K562 (cell line): ENCODE measurements at regions not wholly inside any gene's neighbourhood (a gene's known extent, or its start where the extent isn't known, plus 50 kb on each side); places are given as distances from the start of the nearest gene placed in this dataset.
A peak's percentile ranks its signal among the peaks of the same experiment; 100 is the strongest.

Experiments used
- ATAC-seq: fragments of 200-7000 bp; cut with Tn5 transposase; 3 replicates; pipeline ENCODE4 v1.9.1; 2020; ENCODE audit warnings: moderate library complexity
- BruUV-seq: library from RNA; stranded (reverse); fragments of 400-500 nt; replicated peaks from 2 replicates; lab custom pipeline; 2021; lab: Mats Ljungman, UMichigan
- CTCF ChIA-PET: fragments of 300-600 bp; formaldehyde crosslinking; extraction: SDS; loops from one replicate; lab custom pipeline; 2021; ENCODE audit warnings: low intra/inter-chr PET ratio; lab: Yijun Ruan, JAX
- POLR2A ChIA-PET: fragments of 300-600, 350-650 bp; sonication (Branson Sonifier 250); formaldehyde crosslinking; extraction: SDS; loops from one replicate; lab custom pipeline; 2021; ENCODE audit warnings: antibody characterized with exemption, inconsistent platforms; lab: Yijun Ruan, JAX
- DNase-seq, 4 experiments: peaks; one replicate each; pipeline versions ENCODE4 v3.0.0 to v3.0.0-alpha.2; 2011 to 2018; ENCODE audit warnings: low spot score in 3 of 4, mixed read lengths in 3 of 4; ENCODE audit errors: extremely low read depth in 1 of 4
- FAIRE-seq: peaks from 2 replicates; lab custom pipeline; 2011; peaks lifted over from hg19 to GRCh38; lab: Jason Lieb, UNC
- H2AFZ ChIP-seq: 2 replicates; pipeline ENCODE4 v1.6.0; 2011; ENCODE audit warnings: low read depth, low read length, control low read depth, inconsistent platforms
- H3K27ac ChIP-seq: fragments of 200-600 bp; 3 replicates; pipeline ENCODE4 v1.8.0; 2011; ENCODE audit warnings: low read depth, mild to moderate bottlenecking, control low read depth, inconsistent platforms, low read length, moderate library complexity, mixed read lengths; ENCODE audit errors: extremely low read depth
- H3K27me3 ChIP-seq, 2 experiments: fragments of 300-600 bp in 1 of 2; 2 replicates in 1 of 2; 3 replicates in 1 of 2; pipeline versions ENCODE4 v1.6.0 to v1.8.0; 2011; ENCODE audit warnings: inconsistent platforms in 2 of 2, low read length in 2 of 2, mild to moderate bottlenecking in 1 of 2, mixed read lengths in 1 of 2, moderate library complexity in 1 of 2; ENCODE audit not compliant: control insufficient read depth in 2 of 2, insufficient read depth in 2 of 2
- H3K36me3 ChIP-seq: fragments of 300-600 bp; 3 replicates; pipeline ENCODE4 v1.8.0; 2011; ENCODE audit warnings: mild to moderate bottlenecking, low read length, inconsistent platforms; ENCODE audit not compliant: control insufficient read depth, insufficient read depth
- H3K4me1 ChIP-seq, 2 experiments: fragments of 200-600 bp in 1 of 2; replicated peaks in 1 of 2; 2 replicates in 1 of 2; 3 replicates in 1 of 2; pipeline versions ENCODE4 v1.5.1 to v1.8.0; 2011; ENCODE audit warnings: inconsistent platforms in 2 of 2, low read length in 2 of 2, mild to moderate bottlenecking in 1 of 2, mixed read lengths in 1 of 2, moderate library complexity in 1 of 2; ENCODE audit not compliant: control insufficient read depth in 2 of 2, insufficient read depth in 2 of 2
- H3K4me2 ChIP-seq: 2 replicates; pipeline ENCODE4 v1.6.1; 2011; ENCODE audit warnings: low read length, control low read depth, inconsistent platforms, mixed read lengths; ENCODE audit not compliant: insufficient read depth
- H3K4me3 ChIP-seq: fragments of 200-600 bp; sonication (generic), shearing (Covaris generic); 2 replicates; pipeline ENCODE4 v1.5.1; 2016; ENCODE audit warnings: control low read depth, inconsistent platforms
- H3K79me2 ChIP-seq: fragments of 200-600 bp; 3 replicates; pipeline ENCODE4 v1.8.0; 2011; ENCODE audit warnings: low read length, inconsistent platforms; ENCODE audit not compliant: control insufficient read depth, insufficient read depth
- H3K9ac ChIP-seq, 2 experiments: 2 replicates each; pipeline versions ENCODE4 v1.6.0 to v1.6.1; 2011; ENCODE audit warnings: low read depth in 2 of 2, low read length in 2 of 2, control low read depth in 1 of 2, inconsistent platforms in 1 of 2, mild to moderate bottlenecking in 1 of 2, mixed read lengths in 1 of 2; ENCODE audit not compliant: insufficient read depth in 1 of 2
- H3K9me1 ChIP-seq: one replicate; pipeline ENCODE4 v1.6.0; 2011; ENCODE audit warnings: inconsistent platforms, mild to moderate bottlenecking, low read length, moderate library complexity; ENCODE audit not compliant: control insufficient read depth, insufficient read depth
- H3K9me3 ChIP-seq: replicated peaks from 2 replicates; pipeline ENCODE4 v1.5.1; 2011; ENCODE audit warnings: low read depth, low read length, inconsistent platforms; ENCODE audit not compliant: control insufficient read depth, insufficient read depth
- H4K20me1 ChIP-seq: replicated peaks from 2 replicates; pipeline ENCODE4 v1.6.1; 2011; ENCODE audit warnings: low read length, inconsistent platforms, mixed read lengths; ENCODE audit not compliant: control insufficient read depth, insufficient read depth
- DACH1 ChIP-seq: fragments of 450-650 bp; IDR thresholded peaks from 2 replicates; pipeline ENCODE4 v1.6.1; 2018; ENCODE audit not compliant: partially characterized antibody
- FOSL1 ChIP-seq: fragments of 200-800 bp; sonication (Bioruptor generic); conservative IDR thresholded peaks from 2 replicates; pipeline ENCODE4 v1.6.1; 2016; ENCODE audit warnings: missing genetic modification characterization, missing compliant biosample characterization
- U2AF1 ChIP-seq: fragments of 200-400 bp; formaldehyde crosslinking; optimal IDR thresholded peaks from 2 replicates; pipeline ENCODE3; 2017; ENCODE audit warnings: mild to moderate bottlenecking, low read depth, low read length, moderate library complexity
- ZNF407 ChIP-seq: fragments of 450-650 bp; IDR thresholded peaks from 2 replicates; pipeline ENCODE4 v1.6.1; 2016; ENCODE audit warnings: low read depth
- WGBS: fragments of 100-300 bp; shearing (Covaris generic); methylation state at CpG from one replicate; pipeline ENCODE4 v1.1.6; 2016; ENCODE audit warnings: low coverage, mixed read lengths; ENCODE audit not compliant: insufficient coverage; ENCODE audit errors: missing lambda C conversion rate; 5-methylcytosine and 5-hydroxymethylcytosine counted together
- in situ Hi-C: fragments of 300-500 bp; cut with MboI; formaldehyde crosslinking; loops from 4 replicates; pipeline ENCODE4 v1.15.0; 2018; ENCODE audit warnings: inconsistent platforms, mixed read lengths
- intact Hi-C: fragments of 100-400 bp; cut with micrococcal nuclease; formaldehyde crosslinking; loops from 2 replicates; pipeline ENCODE4 v1.14.2; 2022

GRCh38 chr18:37729716-37730115 is 164.1 kb upstream of the CELF4 start:
- Histone ChIP-seq H3K4me3 (no peak overlapping the region), H3K4me2 (no peak overlapping the region), H3K9ac (no peak overlapping the region), H3K9me3 (no peaks in the 10 kb centered on the region), H3K9me1 (no peaks in the 10 kb centered on the region), H3K27ac (no peak overlapping the region), H4K20me1 (no peaks in the 10 kb centered on the region), H3K27me3 (no peaks in the 10 kb centered on the region), H3K36me3 (no peaks in the 10 kb centered on the region), H3K79me2 (no peaks in the 10 kb centered on the region), H2AFZ (no peak overlapping the region), H3K4me1 (no peaks in the 10 kb centered on the region)
- ChIA-PET POLR2A (no interaction called here), CTCF (no interaction called here)
- FAIRE-seq (no peak), ATAC-seq (no peak), DNase-seq (no peak)
- intact Hi-C loops: no loop called here
- TF ChIP-seq DACH1: peak; percentile 26
- 0 out of 2 replicates have a peak, but pooled peaks have one; percentile 20 for TF ChIP-seq FOSL1 (tag)
- TF ChIP-seq U2AF1: no peak
- TF ChIP-seq ZNF407: no peak
- BruUV-seq: no TSS peak
- 2% methylated on average over 5 of the region's 5 CpGs for WGBS
- in situ Hi-C loops: no loop called here
